PFSK-1 (cell line): ENCODE measurements at regions not wholly inside any gene's neighbourhood (a gene's known extent, or its start where the extent isn't known, plus 50 kb on each side); places are given as distances from the start of the nearest gene placed in this dataset.

Experiments used
- FOXP2 ChIP-seq: optimal IDR thresholded peaks from 2 replicates; pipeline ENCODE3; 2011; ENCODE audit warnings: borderline replicate concordance, control low read depth, inconsistent platforms; ENCODE audit not compliant: insufficient read depth; ENCODE audit errors: extremely low read length, extremely low read depth
- POLR2AphosphoS5 ChIP-seq: IDR thresholded peaks from 2 replicates; pipeline ENCODE4 v1.6.1; 2012; ENCODE audit warnings: low read depth, mild to moderate bottlenecking, control low read depth, low read length, moderate library complexity
- SIN3A ChIP-seq: IDR thresholded peaks from 2 replicates; pipeline ENCODE4 v1.6.1; 2012; ENCODE audit warnings: mild to moderate bottlenecking, low read length, moderate library complexity, borderline replicate concordance; ENCODE audit not compliant: insufficient read depth
- TAF1 ChIP-seq: IDR thresholded peaks from 2 replicates; pipeline ENCODE4 v1.6.1; 2012; ENCODE audit warnings: low read length, control low read depth, borderline replicate concordance; ENCODE audit not compliant: insufficient read depth
- TF ChIP-seq, protein P1 (sequence below), 2 experiments: IDR thresholded peaks; 2 replicates each; pipeline versions ENCODE4 v1.6.1 to v1.8.0; 2011 to 2012; ENCODE audit warnings: low read depth in 2 of 2, low read length in 2 of 2, control low read depth in 1 of 2, inconsistent platforms in 1 of 2, mild to moderate bottlenecking in 1 of 2, moderate library complexity in 1 of 2; ENCODE audit not compliant: insufficient read depth in 1 of 2

DNA sequence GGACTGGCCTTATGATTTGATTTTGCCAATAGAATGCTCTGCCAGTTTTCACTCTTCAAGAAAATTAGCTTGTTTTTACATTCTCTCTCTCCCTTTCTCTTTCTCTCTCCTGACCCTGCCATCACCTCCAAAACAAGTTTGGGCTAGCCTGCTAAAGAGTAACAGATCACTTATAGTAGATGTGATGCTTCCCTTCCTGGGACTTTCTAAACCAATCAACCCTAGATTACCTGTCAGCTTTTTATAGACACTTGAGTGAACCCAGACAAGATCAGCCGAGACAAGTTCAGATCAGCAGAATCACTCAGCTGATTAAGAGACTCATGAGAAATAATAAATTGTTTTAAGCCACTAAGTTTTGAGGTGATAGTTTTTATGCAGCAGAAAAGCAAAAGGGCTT, 521.2 kb downstream of the ANKRD50 start:
- TF ChIP-seq TAF1: no peak
- no peak for TF ChIP-seq SIN3A
- TF ChIP-seq, protein P1, sequence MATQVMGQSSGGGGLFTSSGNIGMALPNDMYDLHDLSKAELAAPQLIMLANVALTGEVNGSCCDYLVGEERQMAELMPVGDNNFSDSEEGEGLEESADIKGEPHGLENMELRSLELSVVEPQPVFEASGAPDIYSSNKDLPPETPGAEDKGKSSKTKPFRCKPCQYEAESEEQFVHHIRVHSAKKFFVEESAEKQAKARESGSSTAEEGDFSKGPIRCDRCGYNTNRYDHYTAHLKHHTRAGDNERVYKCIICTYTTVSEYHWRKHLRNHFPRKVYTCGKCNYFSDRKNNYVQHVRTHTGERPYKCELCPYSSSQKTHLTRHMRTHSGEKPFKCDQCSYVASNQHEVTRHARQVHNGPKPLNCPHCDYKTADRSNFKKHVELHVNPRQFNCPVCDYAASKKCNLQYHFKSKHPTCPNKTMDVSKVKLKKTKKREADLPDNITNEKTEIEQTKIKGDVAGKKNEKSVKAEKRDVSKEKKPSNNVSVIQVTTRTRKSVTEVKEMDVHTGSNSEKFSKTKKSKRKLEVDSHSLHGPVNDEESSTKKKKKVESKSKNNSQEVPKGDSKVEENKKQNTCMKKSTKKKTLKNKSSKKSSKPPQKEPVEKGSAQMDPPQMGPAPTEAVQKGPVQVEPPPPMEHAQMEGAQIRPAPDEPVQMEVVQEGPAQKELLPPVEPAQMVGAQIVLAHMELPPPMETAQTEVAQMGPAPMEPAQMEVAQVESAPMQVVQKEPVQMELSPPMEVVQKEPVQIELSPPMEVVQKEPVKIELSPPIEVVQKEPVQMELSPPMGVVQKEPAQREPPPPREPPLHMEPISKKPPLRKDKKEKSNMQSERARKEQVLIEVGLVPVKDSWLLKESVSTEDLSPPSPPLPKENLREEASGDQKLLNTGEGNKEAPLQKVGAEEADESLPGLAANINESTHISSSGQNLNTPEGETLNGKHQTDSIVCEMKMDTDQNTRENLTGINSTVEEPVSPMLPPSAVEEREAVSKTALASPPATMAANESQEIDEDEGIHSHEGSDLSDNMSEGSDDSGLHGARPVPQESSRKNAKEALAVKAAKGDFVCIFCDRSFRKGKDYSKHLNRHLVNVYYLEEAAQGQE (IDR thresholded peaks at IDR 0.05; ENCODE audit: insufficient read depth in 1 of 2, low read depth in 2 of 2, low read length in 2 of 2): no peak
- no peak for TF ChIP-seq POLR2AphosphoS5
- no peak for TF ChIP-seq FOXP2

- TF ChIP-seq SIN3A: no peak
- TF ChIP-seq TAF1: no peak
- TF ChIP-seq, protein P1 (IDR thresholded peaks at IDR 0.05; ENCODE audit: insufficient read depth in 1 of 2, low read depth in 2 of 2, low read length in 2 of 2): no peak
- no peak for TF ChIP-seq POLR2AphosphoS5
- no peak for TF ChIP-seq FOXP2
Measured at GRCh38 chr4:124192544-124192943, 520.0 kb downstream of the ANKRD50 start.

GRCh38 chr4:124199185-124199584, 513.3 kb downstream of the ANKRD50 start:
- TF ChIP-seq TAF1 (no peak), FOXP2 (no peak), SIN3A (no peak), POLR2AphosphoS5 (no peak)
- TF ChIP-seq, protein P1 (IDR thresholded peaks at IDR 0.05; ENCODE audit: insufficient read depth in 1 of 2, low read depth in 2 of 2, low read length in 2 of 2): no peak

DNA sequence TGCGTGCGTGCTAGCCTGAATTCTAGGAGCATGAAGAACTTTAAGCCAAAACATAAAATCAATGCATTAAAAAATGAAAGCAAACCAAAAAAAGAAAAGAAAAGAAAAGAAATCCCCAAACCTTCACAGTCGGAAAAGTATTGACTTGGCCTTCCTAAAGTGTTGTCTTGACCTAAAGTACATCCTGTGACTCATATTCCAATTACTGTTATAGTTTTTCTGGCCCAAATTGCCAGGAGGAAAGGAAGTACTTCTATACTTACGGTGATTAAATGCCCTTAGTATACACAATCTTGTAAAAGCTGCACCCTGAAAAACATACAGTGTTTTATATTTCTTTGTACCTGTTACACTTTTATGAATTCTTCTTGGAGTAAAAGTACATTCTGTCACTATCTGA, 512.8 kb downstream of the ANKRD50 start:
- no peak for TF ChIP-seq TAF1
- no peak for TF ChIP-seq POLR2AphosphoS5
- TF ChIP-seq FOXP2: no peak
- TF ChIP-seq SIN3A: no peak
- TF ChIP-seq, protein P1 (IDR thresholded peaks at IDR 0.05; ENCODE audit: insufficient read depth in 1 of 2, low read depth in 2 of 2, low read length in 2 of 2): no peak

DNA sequence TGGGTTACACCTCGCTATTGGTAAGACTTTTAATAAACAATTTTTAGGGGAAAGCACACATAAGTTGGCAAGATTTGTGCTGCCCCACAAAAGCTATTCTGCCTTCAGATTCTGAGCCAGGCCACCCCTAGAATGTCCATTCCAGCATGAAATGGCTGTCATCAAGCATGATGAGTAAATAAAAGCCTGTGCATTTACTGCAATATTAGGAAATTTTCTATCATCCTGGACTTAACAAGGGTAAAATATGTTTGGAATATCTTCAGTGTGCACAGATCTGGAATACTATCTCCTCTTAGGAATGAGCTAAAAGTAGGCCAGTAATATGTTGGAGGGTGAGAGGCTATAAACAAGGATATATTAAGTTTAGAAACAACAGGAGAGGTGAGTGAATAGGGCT, 510.9 kb downstream of the ANKRD50 start:
- no peak for TF ChIP-seq TAF1
- TF ChIP-seq POLR2AphosphoS5: no peak
- TF ChIP-seq FOXP2: no peak
- TF ChIP-seq SIN3A: no peak
- TF ChIP-seq, protein P1 (IDR thresholded peaks at IDR 0.05; ENCODE audit: insufficient read depth in 1 of 2, low read depth in 2 of 2, low read length in 2 of 2): no peak
